Common myeloid progenitor, CD34-positive (primary cell): ENCODE measurements at regions not wholly inside any gene's neighbourhood (a gene's known extent, or its start where the extent isn't known, plus 50 kb on each side); places are given as distances from the start of the nearest gene placed in this dataset.

ENCODE experiments used
- CTCF ChIA-PET: fragments of 350-600 bp; sonication (Branson Sonifier 250); formaldehyde crosslinking; loops from one replicate; lab custom pipeline; 2021; ENCODE audit warnings: antibody characterized with exemption; lab: Charles Lee
- POLR2A ChIA-PET: fragments of 350-600 bp; sonication (Branson Sonifier 250); formaldehyde crosslinking; loops from one replicate; lab custom pipeline; 2021; ENCODE audit warnings: antibody characterized with exemption; lab: Charles Lee
- DNase-seq, 3 donors: peaks; one replicate each; pipeline versions ENCODE4 v3.0.0 to v3.0.0-alpha.2; 2013
- H3K27ac ChIP-seq, 2 experiments: 1 replicate in 1 of 2; 2 replicates in 1 of 2; pipeline ENCODE4 v1.7.0; 2013; ENCODE audit warnings: inconsistent platforms in 2 of 2, low read length in 2 of 2, mild to moderate bottlenecking in 2 of 2, low read depth in 1 of 2, moderate library complexity in 1 of 2; ENCODE audit not compliant: severe bottlenecking in 2 of 2, insufficient read depth in 1 of 2, poor library complexity in 1 of 2
- H3K27me3 ChIP-seq, 5 experiments: replicated peaks in 2 of 5; 1 replicate in 3 of 5; 2 replicates in 2 of 5; pipeline versions ENCODE4 v1.6.1 to v1.7.0; 2013; ENCODE audit warnings: low read length in 4 of 5, mild to moderate bottlenecking in 2 of 5, moderate library complexity in 2 of 5, inconsistent platforms in 1 of 5; ENCODE audit not compliant: insufficient read depth in 5 of 5, control insufficient read depth in 4 of 5
- H3K36me3 ChIP-seq, 4 experiments: 1 replicate in 2 of 4; 2 replicates in 2 of 4; pipeline versions ENCODE4 v1.6.1 to v1.7.0; 2013; ENCODE audit warnings: low read length in 3 of 4, control low read depth in 1 of 4, mild to moderate bottlenecking in 1 of 4; ENCODE audit not compliant: control insufficient read depth in 4 of 4, insufficient read depth in 4 of 4
- H3K4me1 ChIP-seq, 4 experiments: 1 replicate in 3 of 4; 2 replicates in 1 of 4; pipeline versions ENCODE4 v1.6.1 to v1.7.1; 2013; ENCODE audit warnings: low read length in 3 of 4, mild to moderate bottlenecking in 3 of 4, control low read depth in 1 of 4, inconsistent platforms in 1 of 4, moderate library complexity in 1 of 4; ENCODE audit not compliant: control insufficient read depth in 4 of 4, insufficient read depth in 4 of 4; ENCODE audit errors: control extremely low read depth in 1 of 4
- H3K4me3 ChIP-seq, 7 experiments: 1 replicate in 4 of 7; 2 replicates in 3 of 7; pipeline versions ENCODE4 v1.5.1 to v1.7.0; 2013; ENCODE audit warnings: mild to moderate bottlenecking in 7 of 7, low read length in 6 of 7, moderate library complexity in 6 of 7, inconsistent platforms in 2 of 7, low read depth in 2 of 7, control low read depth in 1 of 7; ENCODE audit not compliant: insufficient read depth in 4 of 7, control insufficient read depth in 1 of 7; ENCODE audit errors: extremely low read depth in 1 of 7
- H3K9me3 ChIP-seq, 5 experiments: 1 replicate in 4 of 5; 2 replicates in 1 of 5; pipeline versions ENCODE4 v1.6.1 to v1.7.1; 2013; ENCODE audit warnings: low read length in 4 of 5, mild to moderate bottlenecking in 2 of 5, inconsistent platforms in 1 of 5, low read depth in 1 of 5, moderate library complexity in 1 of 5; ENCODE audit not compliant: control insufficient read depth in 4 of 5, insufficient read depth in 2 of 5; ENCODE audit errors: control extremely low read depth in 1 of 5
- WGBS: methylation state at CpG from one replicate; pipeline ENCODE4 v1.1.5; 2013; ENCODE audit not compliant: insufficient coverage; 5-methylcytosine and 5-hydroxymethylcytosine counted together

- Histone ChIP-seq H3K4me3 (no peak overlapping the region), H3K27me3 (peaks cover 0 to 2% (median 0%) of the 10 kb centered on the region in 5 experiments), H3K9me3 (no peaks in the 10 kb centered on the region), H3K27ac (no peak overlapping the region), H3K4me1 (no peaks in the 10 kb centered on the region), H3K36me3 (no peaks in the 10 kb centered on the region)
- ChIA-PET CTCF (no interaction called here), POLR2A (no interaction called here)
- DNase-seq, result no peak
- WGBS, result 90% methylated on average over 1 of the region's 4 CpGs
These were observed 200.3 kb upstream of the MPPED2 start for GRCh38 chr11:30786256-30787110.

- POLR2A ChIA-PET, result no interaction called here
- WGBS, result no CpG with 5 or more reads among the region's 1 CpG
- no peak for DNase-seq
These were observed 192.4 kb upstream of the MPPED2 start for GRCh38 chr11:30778596-30778995.

DNA sequence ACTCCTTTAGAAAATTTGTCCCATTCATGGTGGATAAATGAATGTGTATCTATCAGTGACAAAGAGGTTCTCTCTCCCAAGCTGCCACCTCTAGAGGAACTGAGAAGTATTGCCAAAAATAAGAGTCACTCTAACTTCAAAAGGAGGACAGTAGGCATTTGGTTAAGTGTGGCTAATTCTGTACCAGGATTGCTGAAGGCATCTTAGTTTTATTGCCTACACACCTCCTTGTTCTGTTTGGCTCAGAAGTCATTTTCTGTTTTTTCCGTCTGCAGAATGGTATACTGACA is 189.0 kb upstream of the MPPED2 start:
- POLR2A ChIA-PET, result no interaction called here
- 91% methylated on average over 1 of the region's 1 CpG for WGBS

More at GRCh38 chr11:30778596-30778995, 192.4 kb upstream of the MPPED2 start:
- Histone ChIP-seq H3K4me3 (no peak overlapping the region), H3K27me3 (no peaks in the 10 kb centered on the region), H3K4me1 (no peaks in the 10 kb centered on the region), H3K27ac (no peak overlapping the region), H3K9me3 (no peaks in the 10 kb centered on the region), H3K36me3 (no peaks in the 10 kb centered on the region)
- CTCF ChIA-PET, result no interaction called here

DNA sequence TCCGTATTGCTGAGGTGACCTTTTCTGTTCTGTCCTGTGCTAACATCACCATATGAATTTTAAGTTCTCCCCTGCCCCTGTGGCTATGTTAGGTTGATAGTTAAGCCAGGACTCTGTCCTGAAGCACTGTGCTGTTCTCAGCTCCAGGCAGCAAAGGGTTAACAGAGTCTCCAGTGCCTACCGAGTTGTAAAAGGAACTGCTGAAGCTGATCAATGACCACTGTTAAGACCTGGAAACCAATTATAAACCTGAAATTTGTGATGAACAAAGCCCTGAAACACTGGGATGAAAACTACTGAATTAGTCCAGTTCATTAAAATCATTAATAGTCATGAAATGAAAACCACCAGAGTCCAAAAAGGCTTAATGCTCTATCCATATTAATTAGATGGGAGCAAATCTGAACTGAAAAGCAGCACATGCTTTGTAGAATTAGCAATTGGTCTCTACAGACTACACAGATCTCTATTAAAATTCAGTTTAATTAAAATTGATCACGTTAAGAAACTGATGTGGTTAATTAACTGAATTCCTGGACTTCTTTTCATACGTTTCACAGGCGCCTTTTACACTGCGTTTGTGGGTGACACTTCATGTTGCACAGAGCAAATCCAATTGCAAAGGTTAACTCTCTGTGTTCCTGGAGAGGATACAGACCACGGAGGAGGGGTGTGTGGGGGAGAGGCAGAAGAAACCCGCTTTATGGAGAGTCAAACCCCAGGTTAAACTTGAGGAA is 188.5 kb upstream of the MPPED2 start:
- WGBS, result 45% methylated on average over 6 of the region's 8 CpGs
- no peak overlapping the region for H3K4me3 ChIP-seq
- DNase-seq, result no peak
- ChIA-PET POLR2A (interaction anchor here (1.0 kb wide), 1 partner anchor 105 kb away, joined by 3 read pairs; no protein-coding TSS in a partner anchor), CTCF (interaction anchor here (0.9 kb wide), 1 partner anchor 11 kb away, joined by 3 read pairs; no protein-coding TSS in a partner anchor)
- H3K4me1 ChIP-seq, result no peaks in the 10 kb centered on the region
- H3K36me3 ChIP-seq, result no peaks in the 10 kb centered on the region
- H3K27me3 ChIP-seq, result no peaks in the 10 kb centered on the region
- no peaks in the 10 kb centered on the region for H3K9me3 ChIP-seq
- no peak overlapping the region for H3K27ac ChIP-seq

More for the DNA sequence above, 189.0 kb upstream of the MPPED2 start:
- Histone ChIP-seq H3K27ac (no peak overlapping the region), H3K27me3 (no peaks in the 10 kb centered on the region), H3K4me3 (no peak overlapping the region), H3K9me3 (no peaks in the 10 kb centered on the region), H3K36me3 (no peaks in the 10 kb centered on the region), H3K4me1 (no peaks in the 10 kb centered on the region)
- no peak for DNase-seq
- CTCF ChIA-PET, result no interaction called here

DNA sequence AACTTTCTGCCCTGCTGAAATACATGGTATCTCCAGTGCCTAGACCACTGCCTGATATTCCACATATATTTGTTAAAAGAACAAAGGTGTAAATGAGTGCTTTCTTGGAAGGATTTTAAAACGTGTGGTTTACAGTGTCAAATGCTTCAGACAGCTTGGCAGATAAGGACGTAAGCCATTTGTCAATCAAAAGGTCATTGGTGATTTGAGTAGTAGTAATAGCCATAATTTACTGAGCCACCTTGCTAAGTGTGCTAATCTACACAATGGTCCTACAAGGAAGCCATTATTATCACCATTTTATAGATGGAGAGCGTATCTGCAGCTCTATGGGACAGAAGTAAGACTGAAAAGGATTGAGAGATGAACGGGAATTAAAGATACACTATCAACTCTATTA is 186.8 kb upstream of the MPPED2 start:
- no peak overlapping the region for H3K27ac ChIP-seq
- CTCF ChIA-PET, result no interaction called here
- no peaks in the 10 kb centered on the region for H3K4me1 ChIP-seq
- H3K36me3 ChIP-seq, result no peaks in the 10 kb centered on the region
- no peaks in the 10 kb centered on the region for H3K9me3 ChIP-seq
- H3K27me3 ChIP-seq, result no peaks in the 10 kb centered on the region
- WGBS, result no CpG with 5 or more reads among the region's 4 CpGs
- POLR2A ChIA-PET, result no interaction called here
- H3K4me3 ChIP-seq, result no peak overlapping the region
- no peak for DNase-seq

DNA sequence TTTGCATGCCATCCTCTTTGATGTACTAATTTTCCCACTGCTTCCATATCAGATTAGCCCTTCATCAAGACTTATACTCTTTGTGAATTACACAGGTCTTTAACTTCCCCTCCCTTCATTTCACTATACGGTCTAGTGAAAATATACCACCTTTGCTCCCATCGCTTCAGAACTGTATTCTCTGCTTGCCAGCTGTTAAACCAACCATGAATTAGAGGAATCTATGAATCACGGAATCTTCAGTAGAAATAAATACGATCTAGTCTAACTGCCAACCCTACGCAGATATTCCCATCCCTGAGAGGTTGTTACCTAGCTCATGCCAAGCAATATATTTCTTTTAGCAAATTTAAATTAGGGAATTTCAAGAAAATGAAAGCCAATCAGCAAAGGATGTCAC is 177.8 kb upstream of the MPPED2 start:
- DNase-seq, result no peak
- Histone ChIP-seq H3K4me1 (peaks cover 0 to 2% (median 0%) of the 10 kb centered on the region in 4 experiments), H3K4me3 (no peak overlapping the region), H3K36me3 (no peaks in the 10 kb centered on the region), H3K27ac (no peak overlapping the region), H3K27me3 (no peaks in the 10 kb centered on the region), H3K9me3 (peaks cover 0 to 10% (median 1%) of the 10 kb centered on the region in 5 experiments)
- ChIA-PET POLR2A (no interaction called here), CTCF (no interaction called here)
- 98% methylated on average over 5 of the region's 5 CpGs for WGBS

DNA sequence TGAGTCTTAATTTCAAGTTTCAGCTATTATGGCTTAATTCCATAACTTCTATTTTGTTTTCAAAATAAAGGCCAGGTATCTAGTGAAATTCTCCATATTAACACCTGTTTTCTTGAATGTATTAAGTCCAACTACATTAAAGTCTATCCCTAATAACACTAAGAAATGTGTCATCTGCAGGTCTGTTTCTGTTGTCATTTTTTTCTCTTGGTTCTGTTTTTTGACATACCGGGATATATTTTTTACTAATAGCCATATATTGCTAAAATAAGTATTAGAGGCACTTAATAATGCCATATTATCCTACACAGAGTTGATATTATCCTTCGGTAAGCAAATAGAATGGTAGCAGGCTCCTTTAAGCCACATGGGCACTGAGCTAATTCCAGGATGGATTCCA is 176.0 kb upstream of the MPPED2 start:
- WGBS, result no CpG with 5 or more reads among the region's 2 CpGs
- no peaks in the 10 kb centered on the region for H3K27me3 ChIP-seq
- POLR2A ChIA-PET, result no interaction called here
- no peak for DNase-seq
- no peak overlapping the region for H3K4me3 ChIP-seq
- H3K36me3 ChIP-seq, result no peaks in the 10 kb centered on the region
- peaks cover 0 to 10% (median 1%) of the 10 kb centered on the region in 5 experiments for H3K9me3 ChIP-seq
- peaks cover 0 to 11% (median 3%) of the 10 kb centered on the region in 4 experiments for H3K4me1 ChIP-seq
- CTCF ChIA-PET, result no interaction called here
- H3K27ac ChIP-seq, result no peak overlapping the region
